ENCODE measurements at regions not wholly inside any gene's neighbourhood (a gene's known extent, or its start where the extent isn't known, plus 50 kb on each side); places are given as distances from the start of the nearest gene placed in this dataset.
"Not testable (repeated sequence)": the region's sequence is repeated elsewhere in the genome, so short reads cannot be mapped to it uniquely, and the experiment has no call there.

DNA sequence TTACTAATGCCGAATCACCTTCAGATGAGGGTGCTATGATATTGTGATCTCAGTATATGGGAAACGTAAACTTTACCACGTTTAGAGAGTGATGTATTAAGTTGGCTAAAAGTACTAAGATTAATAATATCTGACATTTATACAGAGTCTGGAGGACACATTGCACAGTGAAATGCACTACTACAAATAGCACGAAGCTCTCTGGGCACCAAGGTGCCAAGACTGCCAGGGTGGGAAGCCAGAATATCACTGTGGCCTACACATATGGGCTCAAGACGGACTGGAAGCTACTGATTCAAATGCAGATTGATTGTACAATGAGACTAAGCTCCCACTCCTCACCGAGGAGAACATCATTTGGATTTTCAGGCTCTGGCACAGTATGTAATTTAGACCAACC, 113.3 kb upstream of the LIPC start:
- no peak for DNase-seq (ENCODE audit: low spot score in 2 of 2)
- TF ChIP-seq POLR2A (IDR thresholded peaks at IDR 0.05) (no peak), CTCF (IDR thresholded peaks at IDR 0.05) (no peak)

DNA sequence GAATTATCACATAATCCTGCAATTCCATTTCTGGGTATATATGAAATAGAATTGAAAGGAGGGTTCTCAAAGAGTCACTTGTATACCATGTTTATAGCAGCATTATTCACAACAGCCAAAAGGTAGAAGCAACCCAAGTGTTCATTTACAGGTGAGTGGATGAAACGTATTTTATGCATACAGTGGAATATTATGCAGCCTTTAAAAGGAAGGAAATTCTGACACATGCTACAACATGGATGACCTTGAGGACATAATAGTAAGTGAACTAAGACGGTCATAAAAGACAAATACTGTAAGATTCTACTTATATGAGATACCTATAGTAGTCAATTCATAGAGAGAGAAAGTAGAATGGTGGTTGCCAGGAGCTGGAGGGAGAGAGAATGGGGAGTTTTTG, 110.8 kb upstream of the LIPC start:
- DNase-seq (ENCODE audit: low spot score in 2 of 2): no peak

More for the DNA sequence above, 113.3 kb upstream of the LIPC start:
- no peak overlapping the region for H3K4me3 ChIP-seq (ENCODE audit: low read depth, poor library complexity, severe bottlenecking)
- intact Hi-C loops (cut with DNase I; ENCODE audit: low total_unique reads): no loop called here
- 84 to 87% methylated on average over 6 of the region's 6 CpGs for WGBS, 2 donors

DNA sequence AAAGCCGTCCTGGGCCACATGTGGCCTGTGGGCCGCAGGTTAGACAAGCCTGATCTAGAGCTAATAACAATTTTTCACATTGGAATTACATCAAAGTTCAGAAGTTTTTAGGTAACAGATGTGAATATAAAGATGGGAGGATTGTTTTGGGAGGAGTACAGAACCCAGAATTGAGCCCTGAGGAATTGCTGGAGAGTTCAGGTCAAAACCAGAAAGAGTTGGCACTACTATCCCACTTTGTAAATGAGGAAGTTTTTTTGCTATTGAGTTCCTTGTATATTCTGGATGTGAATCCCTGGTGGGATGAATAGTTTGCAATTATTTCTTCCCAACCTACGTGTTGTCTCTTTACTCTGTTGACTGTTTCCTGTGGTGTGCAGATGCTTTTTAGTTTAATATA, 109.5 kb upstream of the LIPC start:
- intact Hi-C loops (cut with DNase I; ENCODE audit: low total_unique reads): no loop called here
- TF ChIP-seq CTCF (IDR thresholded peaks at IDR 0.05): no peak
- TF ChIP-seq POLR2A (IDR thresholded peaks at IDR 0.05): no peak
- no peak overlapping the region for H3K4me3 ChIP-seq (ENCODE audit: low read depth, poor library complexity, severe bottlenecking)
- no peak for DNase-seq (ENCODE audit: low spot score in 2 of 2)
- 51 to 62% methylated on average over 3 of the region's 3 CpGs for WGBS, 2 donors

More for the DNA sequence above, 110.8 kb upstream of the LIPC start:
- TF ChIP-seq CTCF (IDR thresholded peaks at IDR 0.05) (no peak), POLR2A (IDR thresholded peaks at IDR 0.05) (no peak)
- intact Hi-C loops (cut with DNase I; ENCODE audit: low total_unique reads): no loop called here
- H3K4me3 ChIP-seq (ENCODE audit: low read depth, poor library complexity, severe bottlenecking): no peak overlapping the region
- WGBS, 2 donors: 95% methylated on average over 2 of the region's 2 CpGs

DNA sequence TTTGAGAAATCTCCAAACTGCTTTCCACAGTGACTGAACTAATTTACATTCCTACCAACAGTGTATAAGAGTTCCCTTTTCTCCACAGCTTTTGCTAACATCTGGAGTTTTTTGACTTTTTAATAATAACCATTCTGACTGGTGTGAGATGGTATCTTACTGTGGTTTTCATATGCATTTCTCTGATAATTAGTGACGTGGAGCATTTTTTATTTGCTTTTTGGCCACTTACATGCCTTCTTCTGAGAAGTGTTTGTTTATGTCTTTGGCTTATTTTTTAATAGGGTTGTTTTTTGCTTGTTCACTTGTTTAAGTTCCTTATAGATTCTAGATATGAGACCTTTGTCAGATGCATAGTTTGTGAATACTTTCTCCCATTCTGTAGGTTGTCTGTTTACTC, 108.5 kb upstream of the LIPC start:
- H3K4me3 ChIP-seq (ENCODE audit: low read depth, poor library complexity, severe bottlenecking); intact Hi-C loops (cut with DNase I; ENCODE audit: low total_unique reads); DNase-seq (ENCODE audit: low spot score in 2 of 2): not testable (repeated sequence)
- WGBS, 2 donors: 55 to 65% methylated on average over 1 of the region's 1 CpG

DNA sequence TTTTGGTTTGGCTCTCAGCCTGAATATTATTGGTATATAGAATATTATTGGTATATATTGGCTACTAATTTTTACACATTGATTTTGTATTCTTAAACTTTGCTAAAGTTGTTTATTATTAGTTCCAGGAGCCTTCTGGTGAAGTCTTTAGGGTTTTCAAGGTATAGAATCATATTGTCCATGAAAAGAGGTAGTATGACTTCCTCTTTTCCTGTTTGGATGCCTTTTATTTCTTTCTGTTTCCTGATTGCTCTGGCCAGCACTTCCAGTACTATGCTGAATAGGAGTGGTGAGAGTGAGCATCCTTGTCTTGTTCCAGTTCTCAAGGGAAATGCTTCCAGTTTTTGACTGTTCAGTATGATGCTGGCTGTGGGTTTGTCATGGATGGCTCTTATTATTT, 107.3 kb upstream of the LIPC start:
- intact Hi-C loops (cut with DNase I; ENCODE audit: low total_unique reads): no loop called here

DNA sequence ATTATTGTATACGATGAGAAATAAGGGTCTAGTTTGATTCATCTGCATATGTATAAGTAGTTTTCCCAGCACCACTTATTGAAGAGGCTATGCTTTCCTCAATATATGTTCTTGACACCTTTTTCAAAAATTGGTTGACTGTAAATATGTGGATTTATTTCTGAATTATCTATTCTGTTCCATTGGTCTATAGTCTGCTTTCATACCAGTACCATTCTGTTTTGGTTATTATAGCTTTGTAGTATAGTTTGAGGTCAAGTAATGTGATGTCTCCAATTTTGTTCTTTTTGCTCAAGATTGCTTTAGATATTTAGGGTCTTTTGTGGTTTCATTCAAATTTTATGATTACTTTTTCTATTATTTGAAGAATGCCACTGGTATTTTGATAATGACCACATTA, 103.8 kb upstream of the LIPC start:
- intact Hi-C loops (cut with DNase I; ENCODE audit: low total_unique reads): no loop called here
- 96 to 97% methylated on average over 1 of the region's 1 CpG for WGBS, 2 donors

More for the DNA sequence above, 107.3 kb upstream of the LIPC start:
- H3K4me3 ChIP-seq (ENCODE audit: low read depth, poor library complexity, severe bottlenecking): no peak overlapping the region
- no peak for DNase-seq (ENCODE audit: low spot score in 2 of 2)
- TF ChIP-seq CTCF (IDR thresholded peaks at IDR 0.05): no peak
- TF ChIP-seq POLR2A (IDR thresholded peaks at IDR 0.05): no peak

DNA sequence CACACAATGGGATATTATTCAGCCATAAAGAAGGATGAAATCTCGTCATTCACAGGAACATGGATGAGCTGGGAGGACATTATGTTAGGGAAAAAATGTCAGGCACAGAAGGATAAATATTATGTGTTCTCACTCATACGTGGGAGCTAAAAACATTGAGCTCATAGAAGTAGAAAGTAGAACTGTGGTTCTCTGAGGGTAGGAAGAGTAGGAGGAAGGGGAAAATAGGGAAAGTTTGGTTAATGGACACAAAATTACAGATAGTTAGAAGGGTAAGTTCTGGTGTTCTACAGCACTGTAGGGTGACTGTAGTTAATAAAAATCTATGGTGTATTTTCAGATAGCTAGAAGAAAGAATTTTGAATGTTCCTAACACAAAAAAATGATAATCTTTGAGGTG, 102.6 kb upstream of the LIPC start:
- H3K4me3 ChIP-seq (ENCODE audit: low read depth, poor library complexity, severe bottlenecking): no peak overlapping the region
- 79 to 90% methylated on average over 2 of the region's 2 CpGs for WGBS, 2 donors
- TF ChIP-seq POLR2A (IDR thresholded peaks at IDR 0.05): no peak
- TF ChIP-seq CTCF (IDR thresholded peaks at IDR 0.05): no peak
- DNase-seq (ENCODE audit: low spot score in 2 of 2): no peak
- intact Hi-C loops (cut with DNase I; ENCODE audit: low total_unique reads): no loop called here

More for the DNA sequence above, 103.8 kb upstream of the LIPC start:
- no peak for DNase-seq (ENCODE audit: low spot score in 2 of 2)
- H3K4me3 ChIP-seq (ENCODE audit: low read depth, poor library complexity, severe bottlenecking): no peak overlapping the region
- TF ChIP-seq POLR2A (IDR thresholded peaks at IDR 0.05): no peak
